GM12878 (cell line): ENCODE measurements at regions not wholly inside any gene's neighbourhood (a gene's known extent, or its start where the extent isn't known, plus 50 kb on each side); places are given as distances from the start of the nearest gene placed in this dataset.
A peak's percentile ranks its signal among the peaks of the same experiment; 100 is the strongest.

Experiments
- ATAC-seq: fragments of 200-7000 bp; cut with Tn5 transposase; 3 replicates; pipeline ENCODE4 v1.9.1; 2020; ENCODE audit warnings: mild to moderate bottlenecking, moderate library complexity
- BruUV-seq: library from RNA; stranded (reverse); fragments of 400-500 nt; replicated peaks from 2 replicates; lab custom pipeline; 2021; lab: Mats Ljungman, UMichigan
- CTCF ChIA-PET: fragments of 300-600 bp; sonication (Branson Sonifier 250); formaldehyde crosslinking; extraction: SDS; loops from one replicate; lab custom pipeline; 2021; ENCODE audit warnings: inconsistent platforms; lab: Yijun Ruan, JAX
- POLR2A ChIA-PET: fragments of 350-600 bp; formaldehyde crosslinking; extraction: SDS; loops from one replicate; lab custom pipeline; 2021; ENCODE audit warnings: inconsistent platforms; lab: Charles Lee
- RAD21 ChIA-PET: fragments of 300-600 bp; sonication (Branson Sonifier 250); formaldehyde crosslinking; loops from one replicate; lab custom pipeline; 2023; ENCODE audit warnings: antibody characterized with exemption; ENCODE audit not compliant: unreplicated experiment; lab: Charles Lee
- SMC1A ChIA-PET: fragments of 300-600 bp; sonication (Branson Sonifier 250); formaldehyde crosslinking; loops from one replicate; lab custom pipeline; 2023; ENCODE audit not compliant: unreplicated experiment, uncharacterized antibody; lab: Charles Lee
- DNase-seq: peaks from one replicate; pipeline ENCODE4 v3.0.0-alpha.2; 2011; ENCODE audit warnings: low read depth, low spot score
- FAIRE-seq: peaks from 3 replicates; lab custom pipeline; 2011; peaks lifted over from hg19 to GRCh38; lab: Jason Lieb, UNC
- H2AFZ ChIP-seq: 2 replicates; pipeline ENCODE4 v1.6.0; 2011; ENCODE audit warnings: low read depth, low read length, control low read depth; ENCODE audit not compliant: control insufficient read depth
- H3K27ac ChIP-seq: 2 replicates; pipeline ENCODE4 v1.5.1; 2011; ENCODE audit warnings: control low read depth; ENCODE audit not compliant: control insufficient read depth, insufficient read depth
- H3K27me3 ChIP-seq, 2 experiments: replicated peaks in 1 of 2; 2 replicates each; pipeline versions ENCODE4 v1.6.0 to v1.6.1; 2011; ENCODE audit warnings: low read length in 1 of 2; ENCODE audit not compliant: control insufficient read depth in 2 of 2, insufficient read depth in 2 of 2
- H3K36me3 ChIP-seq, 2 experiments: 2 replicates each; pipeline ENCODE4 v1.5.1; 2011; ENCODE audit warnings: low read length in 1 of 2; ENCODE audit not compliant: control insufficient read depth in 2 of 2, insufficient read depth in 2 of 2
- H3K4me1 ChIP-seq: 2 replicates; pipeline ENCODE4 v1.6.1; 2011; ENCODE audit warnings: mild to moderate bottlenecking, low read length, moderate library complexity, mixed read lengths; ENCODE audit not compliant: control insufficient read depth, insufficient read depth
- H3K4me2 ChIP-seq: 2 replicates; pipeline ENCODE4 v1.6.0; 2011; ENCODE audit warnings: control low read depth; ENCODE audit not compliant: control insufficient read depth, insufficient read depth
- H3K4me3 ChIP-seq: fragments of 200-600 bp; sonication (generic); 2 replicates; pipeline ENCODE4 v1.5.1; 2016
- H3K79me2 ChIP-seq: 2 replicates; pipeline ENCODE4 v1.6.0; 2011; ENCODE audit warnings: low read length; ENCODE audit not compliant: control insufficient read depth, insufficient read depth
- H3K9ac ChIP-seq: 2 replicates; pipeline ENCODE4 v1.8.0; 2011; ENCODE audit warnings: low read length, control low read depth, mixed read lengths; ENCODE audit not compliant: control insufficient read depth, insufficient read depth
- H3K9me3 ChIP-seq: replicated peaks from 3 replicates; pipeline ENCODE4 v1.5.1; 2011; ENCODE audit warnings: mild to moderate bottlenecking, low read length; ENCODE audit not compliant: control insufficient read depth, insufficient read depth
- H4K20me1 ChIP-seq: 2 replicates; pipeline ENCODE4 v1.6.0; 2011; ENCODE audit not compliant: control insufficient read depth, insufficient read depth
- ATF7 ChIP-seq: fragments of 450-650 bp; IDR thresholded peaks from 2 replicates; pipeline ENCODE4 v1.6.1; 2016; ENCODE audit warnings: low read depth, mild to moderate bottlenecking
- BHLHE40 ChIP-seq, 2 experiments: fragments of 450-650 bp in 1 of 2; IDR thresholded peaks; 2 replicates each; pipeline ENCODE4 v1.6.1; 2011 to 2017; ENCODE audit warnings: low read depth in 2 of 2, borderline replicate concordance in 1 of 2, improper control_type of control experiment in 1 of 2, low read length in 1 of 2, mild to moderate bottlenecking in 1 of 2
- CHD4 ChIP-seq: fragments of 200-600 bp; sonication (generic); IDR thresholded peaks from 2 replicates; pipeline ENCODE4 v1.6.1; 2016; ENCODE audit warnings: mild to moderate bottlenecking
- FOS ChIP-seq: IDR thresholded peaks from 3 replicates; pipeline ENCODE4 v1.6.1; 2011; ENCODE audit warnings: borderline replicate concordance; ENCODE audit not compliant: insufficient read length; ENCODE audit errors: extremely low read depth
- FOXK2 ChIP-seq: fragments of 450-650 bp; IDR thresholded peaks from 2 replicates; pipeline ENCODE4 v1.6.1; 2017; ENCODE audit warnings: mild to moderate bottlenecking, moderate library complexity
- GATAD2B ChIP-seq: fragments of 450-650 bp; conservative IDR thresholded peaks from 2 replicates; pipeline ENCODE4 v1.6.1; 2017; ENCODE audit warnings: low read depth, mild to moderate bottlenecking, moderate library complexity
- HDGF ChIP-seq: fragments of 450-650 bp; IDR thresholded peaks from 2 replicates; pipeline ENCODE4 v1.6.1; 2016; ENCODE audit warnings: antibody characterized with exemption
- JUNB ChIP-seq: IDR thresholded peaks from 2 replicates; pipeline ENCODE4 v1.6.1; 2016; ENCODE audit warnings: antibody characterized with exemption, mild to moderate bottlenecking
- KDM1A ChIP-seq: fragments of 200-600 bp; sonication (generic); IDR thresholded peaks from 2 replicates; pipeline ENCODE4 v1.6.1; 2016; ENCODE audit warnings: borderline replicate concordance
- MLLT1 ChIP-seq: fragments of 450-650 bp; IDR thresholded peaks from 2 replicates; pipeline ENCODE4 v1.6.1; 2016; ENCODE audit warnings: mild to moderate bottlenecking
- MXI1 ChIP-seq: fragments of 150-350 bp; IDR thresholded peaks from 2 replicates; pipeline ENCODE4 v1.6.1; 2011; ENCODE audit warnings: low read depth, mild to moderate bottlenecking, inconsistent platforms, low read length, improper control_type of control experiment
- NKRF ChIP-seq: fragments of 450-650 bp; conservative IDR thresholded peaks from 2 replicates; pipeline ENCODE4 v1.6.1; 2017; ENCODE audit warnings: mild to moderate bottlenecking, moderate library complexity
- POU2F2 ChIP-seq: IDR thresholded peaks from 3 replicates; pipeline ENCODE4 v1.6.1; 2011; ENCODE audit warnings: low read depth, mild to moderate bottlenecking, low read length, borderline replicate concordance
- REST ChIP-seq: IDR thresholded peaks from 2 replicates; pipeline ENCODE4 v1.6.1; 2012; ENCODE audit warnings: mild to moderate bottlenecking, low read depth, low read length
- SMARCA5 ChIP-seq: fragments of 450-650 bp; IDR thresholded peaks from 2 replicates; pipeline ENCODE4 v1.6.1; 2017; ENCODE audit warnings: mild to moderate bottlenecking
- SMC3 ChIP-seq: IDR thresholded peaks from 2 replicates; pipeline ENCODE4 v1.6.1; 2011; ENCODE audit warnings: low read length, improper control_type of control experiment, borderline replicate concordance
- WRNIP1 ChIP-seq: IDR thresholded peaks from 2 replicates; pipeline ENCODE4 v1.6.1; 2011; ENCODE audit warnings: low read depth, low read length, improper control_type of control experiment, borderline replicate concordance
- ZNF24 ChIP-seq: fragments of 450-650 bp; IDR thresholded peaks from 2 replicates; pipeline ENCODE4 v1.6.1; 2017; ENCODE audit warnings: antibody characterized with exemption, mild to moderate bottlenecking
- WGBS: methylation state at CpG from one replicate; pipeline ENCODE4 v1.1.6; 2016; ENCODE audit warnings: low lambda C conversion rate; ENCODE audit not compliant: insufficient replicate concordance, insufficient coverage; ENCODE audit errors: missing lambda C conversion rate; 5-methylcytosine and 5-hydroxymethylcytosine counted together
- in situ Hi-C: fragments of 300-500 bp; cut with MboI; formaldehyde crosslinking; loops from 9 replicates; pipeline ENCODE4 v1.14.3; 2018; ENCODE audit warnings: mixed read lengths
- intact Hi-C: fragments of 100-400 bp; cut with micrococcal nuclease; formaldehyde crosslinking; loops from one replicate; pipeline ENCODE4 v1.14.2; 2022; ENCODE audit not compliant: unreplicated experiment

- ChIA-PET SMC1A (interaction anchor here (0.7 kb wide), 1 partner anchor 113 kb away, joined by 4 read pairs; no protein-coding TSS in a partner anchor), POLR2A (interaction anchor here (0.5 kb wide), 1 partner anchor 136 kb away, joined by 3 read pairs; no protein-coding TSS in a partner anchor), CTCF (interaction anchor here (0.6 to 0.9 kb wide), 2 partner anchors 211 to 267 kb away, joined by 3 to 5 read pairs; no protein-coding TSS in a partner anchor), RAD21 (no interaction called here)
- peak; percentile 94 for ATAC-seq
- BruUV-seq: no TSS peak
- 55% methylated on average over 11 of the region's 11 CpGs for WGBS
- H3K4me2 ChIP-seq: peak overlapping the region; percentile 52
- H3K9ac ChIP-seq: no peak overlapping the region
- no peaks in the 10 kb centered on the region for H4K20me1 ChIP-seq
- H2AFZ ChIP-seq: peak overlapping the region; percentile 75
- H3K4me3 ChIP-seq: no peak overlapping the region
- in situ Hi-C loops: no loop called here
- H3K9me3 ChIP-seq: peaks cover 1% of the 10 kb centered on the region; the same call in 1 of the 3 replicates
- H3K27ac ChIP-seq: peak overlapping the region; percentile 35
- no peaks in the 10 kb centered on the region; a peak in 1 of 4 replicates for H3K27me3 ChIP-seq
- DNase-seq: peak; percentile 12
- no peaks in the 10 kb centered on the region for H3K36me3 ChIP-seq
- FAIRE-seq: peak; percentile 44
- no peaks in the 10 kb centered on the region for H3K79me2 ChIP-seq
- intact Hi-C loops: loop anchor here (5.0 kb wide), 1 partner anchor 55 kb away; the partner anchor contains the start of gene MBOAT1
- H3K4me1 ChIP-seq: peaks cover 7% of the 10 kb centered on the region
- TF ChIP-seq SMARCA5 (no peak), BHLHE40 (IDR thresholded peaks at IDR 0.05; ENCODE audit: borderline replicate concordance in 1 of 2, low read depth in 2 of 2, low read length in 1 of 2) (0 out of 4 replicates have a peak, but pooled peaks of 1 of the 2 experiments have one; percentile 14), JUNB (peak; percentile 71), MXI1 (no peak), ZNF24 (no peak), KDM1A (no peak), FOS (no peak), NKRF (no peak), GATAD2B (no peak), ATF7 (no peak), FOXK2 (no peak), REST (no peak), MLLT1 (no peak), HDGF (no peak), POU2F2 (no peak), SMC3 (no peak), WRNIP1 (no peak), CHD4 (no peak)
Measured at GRCh38 chr6:20266851-20267608, 54.8 kb upstream of the MBOAT1 start.
